ENCODE measurements at regions not wholly inside any gene's neighbourhood (a gene's known extent, or its start where the extent isn't known, plus 50 kb on each side); places are given as distances from the start of the nearest gene placed in this dataset.

DNA sequence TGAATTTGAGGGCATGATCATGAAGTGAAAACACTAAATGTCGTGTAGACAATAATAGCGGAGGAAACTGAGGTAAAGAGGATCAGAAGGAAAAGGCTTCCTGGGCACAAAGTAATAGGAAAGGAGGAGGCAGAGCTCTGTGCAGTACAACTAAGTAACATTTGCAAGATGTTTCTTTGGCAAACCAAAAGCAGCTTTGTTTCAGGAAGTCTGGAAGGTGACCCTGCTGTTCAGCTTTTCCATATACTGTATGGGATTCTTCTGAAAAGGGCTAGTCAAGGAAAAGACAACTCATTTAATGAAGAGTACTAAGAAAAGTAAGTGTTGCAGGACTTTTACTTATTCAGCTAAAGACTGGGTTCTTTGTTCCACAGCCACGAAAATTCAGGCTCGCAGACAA is 463.1 kb downstream of the PCDH7 start:
- TF ChIP-seq, protein P1, sequence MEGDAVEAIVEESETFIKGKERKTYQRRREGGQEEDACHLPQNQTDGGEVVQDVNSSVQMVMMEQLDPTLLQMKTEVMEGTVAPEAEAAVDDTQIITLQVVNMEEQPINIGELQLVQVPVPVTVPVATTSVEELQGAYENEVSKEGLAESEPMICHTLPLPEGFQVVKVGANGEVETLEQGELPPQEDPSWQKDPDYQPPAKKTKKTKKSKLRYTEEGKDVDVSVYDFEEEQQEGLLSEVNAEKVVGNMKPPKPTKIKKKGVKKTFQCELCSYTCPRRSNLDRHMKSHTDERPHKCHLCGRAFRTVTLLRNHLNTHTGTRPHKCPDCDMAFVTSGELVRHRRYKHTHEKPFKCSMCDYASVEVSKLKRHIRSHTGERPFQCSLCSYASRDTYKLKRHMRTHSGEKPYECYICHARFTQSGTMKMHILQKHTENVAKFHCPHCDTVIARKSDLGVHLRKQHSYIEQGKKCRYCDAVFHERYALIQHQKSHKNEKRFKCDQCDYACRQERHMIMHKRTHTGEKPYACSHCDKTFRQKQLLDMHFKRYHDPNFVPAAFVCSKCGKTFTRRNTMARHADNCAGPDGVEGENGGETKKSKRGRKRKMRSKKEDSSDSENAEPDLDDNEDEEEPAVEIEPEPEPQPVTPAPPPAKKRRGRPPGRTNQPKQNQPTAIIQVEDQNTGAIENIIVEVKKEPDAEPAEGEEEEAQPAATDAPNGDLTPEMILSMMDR (IDR thresholded peaks at IDR 0.05): no peak
- no peak for TF ChIP-seq POLR2A (IDR thresholded peaks at IDR 0.05)
